AG10803 (cell line): ENCODE measurements at regions not wholly inside any gene's neighbourhood (a gene's known extent, or its start where the extent isn't known, plus 50 kb on each side); places are given as distances from the start of the nearest gene placed in this dataset.
"Not testable (repeated sequence)": the region's sequence is repeated elsewhere in the genome, so short reads cannot be mapped to it uniquely, and the experiment has no call there.

Experiments
- DNase-seq: peaks from one replicate; pipeline ENCODE4 v3.0.0; 2010; ENCODE audit warnings: low read depth
- H3K4me3 ChIP-seq: 2 replicates; pipeline ENCODE4 v1.5.1; 2011; ENCODE audit warnings: mild to moderate bottlenecking, low read length, control low read depth
- CTCF ChIP-seq: conservative IDR thresholded peaks from 2 replicates; pipeline ENCODE4 v1.5.1; 2011; ENCODE audit warnings: mild to moderate bottlenecking, low read length, control low read depth, inconsistent platforms

- DNase-seq, result no peak
- TF ChIP-seq CTCF, result no peak
- no peak overlapping the region for H3K4me3 ChIP-seq
Measured at GRCh38 chr3:147680837-147681483, 271.8 kb downstream of the ZIC1 start.

- TF ChIP-seq CTCF, result no peak
- H3K4me3 ChIP-seq, result no peak overlapping the region
- DNase-seq, result no peak
Measured at GRCh38 chr3:147688868-147689267, 279.7 kb downstream of the ZIC1 start.

GRCh38 chr3:147699175-147699838 lies 290.1 kb downstream of the ZIC1 start:
- no peak overlapping the region for H3K4me3 ChIP-seq
- no peak for TF ChIP-seq CTCF
- DNase-seq, result peak; percentile 52

- DNase-seq, result peak; percentile 32
- TF ChIP-seq CTCF, result no peak
- H3K4me3 ChIP-seq, result no peak overlapping the region
Measured at GRCh38 chr3:147701195-147701594, 292.0 kb downstream of the ZIC1 start.

- no peak for DNase-seq
- TF ChIP-seq CTCF, result no peak
- no peak overlapping the region for H3K4me3 ChIP-seq
Measured at GRCh38 chr3:147702509-147702908, 293.3 kb downstream of the ZIC1 start.

- DNase-seq, result no peak
- H3K4me3 ChIP-seq, result no peak overlapping the region
- no peak for TF ChIP-seq CTCF
Measured at GRCh38 chr3:147705651-147706051, 296.5 kb downstream of the ZIC1 start.

- not testable (repeated sequence) for DNase-seq, H3K4me3 ChIP-seq
Measured at GRCh38 chr3:147710753-147711152, 301.6 kb downstream of the ZIC1 start.

- no peak for DNase-seq
- no peak overlapping the region for H3K4me3 ChIP-seq
- TF ChIP-seq CTCF, result no peak
Measured at GRCh38 chr3:147712357-147712756, 303.2 kb downstream of the ZIC1 start.

- DNase-seq, H3K4me3 ChIP-seq: not testable (repeated sequence)
Measured at GRCh38 chr3:147712758-147713157, 303.6 kb downstream of the ZIC1 start.
